Stimulated activated naive B cell treated with anti-CD40 and anti-IgM and Interleukin-4, amounts not matched to agents 10 μg/mL and 1 μg/mL and 100 μg/mL, for 72 hours (primary cell): ENCODE measurements at regions not wholly inside any gene's neighbourhood (a gene's known extent, or its start where the extent isn't known, plus 50 kb on each side); places are given as distances from the start of the nearest gene placed in this dataset.

Experiments
- ATAC-seq, 2 donors: fragments of 150-1000 bp; cut with Tn5 transposase; replicated peaks; 2 replicates each; pipeline ENCODE4 v1.10.0; 2021; ENCODE audit warnings: moderate library complexity in 1 of 2
- DNase-seq: peaks from one replicate; pipeline ENCODE4 v3.0.0; 2021
- H3K27ac Mint-ChIP-seq: one replicate; pipeline ENCODE4 v1.8.0; 2022; ENCODE audit warnings: mild to moderate bottlenecking, mixed read lengths
- H3K27me3 Mint-ChIP-seq, 2 donors: one replicate each; pipeline ENCODE4 v1.8.0; 2022; ENCODE audit warnings: mixed read lengths in 2 of 2
- H3K36me3 Mint-ChIP-seq, 2 donors: one replicate each; pipeline ENCODE4 v1.8.0; 2022; ENCODE audit warnings: mixed read lengths in 2 of 2, mild to moderate bottlenecking in 1 of 2
- H3K4me1 Mint-ChIP-seq, 2 donors: one replicate each; pipeline ENCODE4 v1.8.0; 2022; ENCODE audit warnings: mixed read lengths in 2 of 2, mild to moderate bottlenecking in 1 of 2
- H3K4me3 Mint-ChIP-seq, 2 donors: one replicate each; pipeline ENCODE4 v1.8.0; 2022; ENCODE audit warnings: mild to moderate bottlenecking in 2 of 2, mixed read lengths in 2 of 2, moderate library complexity in 1 of 2
- H3K9me3 Mint-ChIP-seq, 2 donors: one replicate each; pipeline ENCODE4 v1.8.0; 2022; ENCODE audit warnings: mixed read lengths in 2 of 2, mild to moderate bottlenecking in 1 of 2

DNA sequence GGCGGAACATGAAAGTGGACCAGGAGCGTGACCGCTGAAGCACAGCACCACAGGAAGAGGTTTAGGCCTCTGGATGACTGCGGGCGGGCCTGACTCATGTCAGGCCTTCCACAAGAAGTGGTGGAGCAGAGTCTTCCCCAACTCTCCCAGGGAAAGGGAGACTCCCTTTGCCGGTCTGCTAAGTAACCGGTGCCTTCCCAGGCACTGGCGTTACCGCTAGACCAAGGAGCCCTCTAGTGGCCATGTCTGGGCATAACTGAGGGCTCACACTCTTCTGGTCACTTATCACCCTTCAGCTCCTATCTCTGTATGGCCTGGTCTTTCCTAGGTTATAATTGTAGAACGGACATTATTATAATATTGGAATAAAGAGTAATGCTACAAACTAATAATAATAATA is 1931.9 kb downstream of the TP53TG3F start:
- no peaks in the 10 kb centered on the region for H3K27me3 Mint-ChIP-seq
- DNase-seq, result peak; percentile 3
- ATAC-seq, result peak in 1 of 2 donors; percentile 53
- peaks cover 6 to 9% of the 10 kb centered on the region in 2 donors for H3K9me3 Mint-ChIP-seq
- no peak overlapping the region for H3K27ac Mint-ChIP-seq
- H3K36me3 Mint-ChIP-seq, result no peaks in the 10 kb centered on the region
- H3K4me3 Mint-ChIP-seq, result no peak overlapping the region
- no peaks in the 10 kb centered on the region for H3K4me1 Mint-ChIP-seq

GRCh38 chr16:35398180-35398579 is 1938.8 kb downstream of the TP53TG3F start:
- ATAC-seq, result no peak

DNA sequence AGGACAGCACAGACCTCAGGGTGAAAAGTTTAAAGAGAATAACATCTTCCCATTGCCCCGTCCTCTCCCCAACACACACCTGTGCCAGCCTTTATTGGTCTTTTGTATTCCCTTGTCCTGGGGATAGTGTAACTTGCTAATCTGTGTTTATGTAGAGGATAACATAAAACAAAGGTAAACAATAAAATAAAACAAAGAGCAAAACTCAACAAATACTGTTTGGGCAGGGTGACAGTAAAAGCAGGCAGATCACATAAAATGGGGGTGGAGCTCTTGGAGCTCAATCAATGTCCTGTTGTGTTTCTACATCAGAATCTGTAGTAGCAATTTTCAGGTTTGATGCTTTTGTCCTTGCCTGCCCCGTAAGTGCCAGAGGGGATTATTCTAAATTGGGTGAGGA is 1939.7 kb downstream of the TP53TG3F start:
- H3K9me3 Mint-ChIP-seq, result peaks cover 7 to 9% of the 10 kb centered on the region in 2 donors

More at GRCh38 chr16:35398180-35398579, 1938.8 kb downstream of the TP53TG3F start:
- Mint-ChIP-seq H3K27me3 (no peaks in the 10 kb centered on the region), H3K4me3 (no peak overlapping the region), H3K9me3 (peaks cover 7 to 11% of the 10 kb centered on the region in 2 donors), H3K4me1 (no peaks in the 10 kb centered on the region), H3K36me3 (no peaks in the 10 kb centered on the region), H3K27ac (no peak overlapping the region)
- no peak for DNase-seq

GRCh38 chr16:35404273-35404672 is 1944.9 kb downstream of the TP53TG3F start:
- H3K36me3 Mint-ChIP-seq, result no peaks in the 10 kb centered on the region
- no peaks in the 10 kb centered on the region for H3K27me3 Mint-ChIP-seq
- H3K4me1 Mint-ChIP-seq, result no peaks in the 10 kb centered on the region
- DNase-seq, result no peak
- no peak for ATAC-seq
- H3K4me3 Mint-ChIP-seq, result no peak overlapping the region
- H3K9me3 Mint-ChIP-seq, result peaks cover 7 to 16% of the 10 kb centered on the region in 2 donors
- H3K27ac Mint-ChIP-seq, result no peak overlapping the region

More for the DNA sequence above, 1939.7 kb downstream of the TP53TG3F start:
- no peak for DNase-seq
- no peak for ATAC-seq
- no peaks in the 10 kb centered on the region for H3K4me1 Mint-ChIP-seq
- H3K27me3 Mint-ChIP-seq, result no peaks in the 10 kb centered on the region
- no peak overlapping the region for H3K4me3 Mint-ChIP-seq
- no peaks in the 10 kb centered on the region for H3K36me3 Mint-ChIP-seq
- no peak overlapping the region for H3K27ac Mint-ChIP-seq

GRCh38 chr16:35405526-35405925 is 1946.1 kb downstream of the TP53TG3F start:
- no peak overlapping the region for H3K4me3 Mint-ChIP-seq
- H3K9me3 Mint-ChIP-seq, result peaks cover 7 to 12% of the 10 kb centered on the region in 2 donors
- no peaks in the 10 kb centered on the region for H3K27me3 Mint-ChIP-seq
- DNase-seq (no peak), ATAC-seq (no peak)
- H3K4me1 Mint-ChIP-seq, result no peaks in the 10 kb centered on the region
- no peaks in the 10 kb centered on the region for H3K36me3 Mint-ChIP-seq
- H3K27ac Mint-ChIP-seq, result no peak overlapping the region

- Mint-ChIP-seq H3K36me3 (no peaks in the 10 kb centered on the region), H3K27me3 (no peaks in the 10 kb centered on the region), H3K27ac (no peak overlapping the region), H3K9me3 (peaks cover 12% of the 10 kb centered on the region in 2 donors), H3K4me1 (no peaks in the 10 kb centered on the region), H3K4me3 (no peak overlapping the region)
- ATAC-seq (no peak), DNase-seq (no peak)
Measured at GRCh38 chr16:35409503-35409902, 1950.1 kb downstream of the TP53TG3F start.

GRCh38 chr16:35410438-35410837 is 1951.0 kb downstream of the TP53TG3F start:
- H3K4me1 Mint-ChIP-seq, result no peaks in the 10 kb centered on the region
- no peak overlapping the region for H3K27ac Mint-ChIP-seq
- no peaks in the 10 kb centered on the region for H3K36me3 Mint-ChIP-seq
- H3K4me3 Mint-ChIP-seq, result no peak overlapping the region
- no peaks in the 10 kb centered on the region for H3K27me3 Mint-ChIP-seq
- peaks cover 15 to 16% of the 10 kb centered on the region in 2 donors for H3K9me3 Mint-ChIP-seq
- no peak for DNase-seq
- ATAC-seq, result no peak

- H3K27me3 Mint-ChIP-seq, result no peaks in the 10 kb centered on the region
Measured at GRCh38 chr16:35411156-35411555, 1951.7 kb downstream of the TP53TG3F start.

GRCh38 chr16:35414139-35414538 is 1954.7 kb downstream of the TP53TG3F start:
- no peaks in the 10 kb centered on the region for H3K27me3 Mint-ChIP-seq
- no peak for DNase-seq
- ATAC-seq, result no peak

More at GRCh38 chr16:35411156-35411555, 1951.7 kb downstream of the TP53TG3F start:
- H3K4me1 Mint-ChIP-seq, result no peaks in the 10 kb centered on the region
- DNase-seq (no peak), ATAC-seq (no peak)
- peaks cover 16% of the 10 kb centered on the region in 2 donors for H3K9me3 Mint-ChIP-seq
- H3K4me3 Mint-ChIP-seq, result no peak overlapping the region
- H3K27ac Mint-ChIP-seq, result no peak overlapping the region
- H3K36me3 Mint-ChIP-seq, result no peaks in the 10 kb centered on the region

DNA sequence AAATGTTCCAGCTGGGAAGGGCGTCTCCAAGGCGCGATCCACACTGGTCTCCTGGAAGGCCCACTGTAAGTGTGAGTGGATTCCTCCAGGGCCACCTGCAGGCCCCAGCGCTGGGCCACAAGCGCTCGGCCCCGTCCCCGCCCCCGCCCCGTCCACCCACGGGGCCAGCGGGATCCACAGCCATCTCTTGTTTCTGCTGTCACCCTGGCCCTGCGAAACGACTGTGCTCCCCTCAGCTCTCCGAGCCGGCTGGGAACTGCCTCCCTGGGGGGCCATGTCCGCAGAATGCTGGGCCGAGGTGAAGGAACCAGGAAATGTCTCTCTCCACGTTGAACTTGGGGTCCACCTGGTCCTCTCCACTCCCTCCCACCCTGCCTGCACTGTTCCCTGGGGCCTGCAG is 1955.2 kb downstream of the TP53TG3F start:
- ATAC-seq, result no peak
- Mint-ChIP-seq H3K9me3 (peaks cover 10 to 19% of the 10 kb centered on the region in 2 donors), H3K27me3 (no peaks in the 10 kb centered on the region), H3K27ac (no peak overlapping the region), H3K4me1 (no peaks in the 10 kb centered on the region), H3K36me3 (no peaks in the 10 kb centered on the region), H3K4me3 (no peak overlapping the region)
- no peak for DNase-seq

More at GRCh38 chr16:35414139-35414538, 1954.7 kb downstream of the TP53TG3F start:
- Mint-ChIP-seq H3K4me3 (no peak overlapping the region), H3K36me3 (no peaks in the 10 kb centered on the region), H3K4me1 (no peaks in the 10 kb centered on the region), H3K27ac (no peak overlapping the region), H3K9me3 (peaks cover 9 to 18% of the 10 kb centered on the region in 2 donors)

- H3K4me1 Mint-ChIP-seq, result no peaks in the 10 kb centered on the region
- no peak overlapping the region for H3K4me3 Mint-ChIP-seq
- no peak overlapping the region for H3K27ac Mint-ChIP-seq
- H3K27me3 Mint-ChIP-seq, result no peaks in the 10 kb centered on the region
- H3K9me3 Mint-ChIP-seq, result peaks cover 3 to 15% of the 10 kb centered on the region in 2 donors
- DNase-seq, result no peak
- no peaks in the 10 kb centered on the region for H3K36me3 Mint-ChIP-seq
- no peak for ATAC-seq
Measured at GRCh38 chr16:35425270-35425669, 1965.9 kb downstream of the TP53TG3F start.

GRCh38 chr16:35431829-35432663 is 1972.6 kb downstream of the TP53TG3F start:
- peak; percentile 44 to 46 for ATAC-seq
- Mint-ChIP-seq H3K4me1 (no peaks in the 10 kb centered on the region), H3K4me3 (no peak overlapping the region), H3K27me3 (no peaks in the 10 kb centered on the region), H3K27ac (no peak overlapping the region), H3K9me3 (peaks cover 4 to 16% of the 10 kb centered on the region in 2 donors), H3K36me3 (no peaks in the 10 kb centered on the region)
- no peak for DNase-seq

- no peak overlapping the region for H3K27ac Mint-ChIP-seq
- no peaks in the 10 kb centered on the region for H3K4me1 Mint-ChIP-seq
- no peaks in the 10 kb centered on the region for H3K27me3 Mint-ChIP-seq
- no peak overlapping the region for H3K4me3 Mint-ChIP-seq
- DNase-seq (no peak), ATAC-seq (no peak)
- no peaks in the 10 kb centered on the region for H3K36me3 Mint-ChIP-seq
- H3K9me3 Mint-ChIP-seq, result peaks cover 4 to 22% of the 10 kb centered on the region in 2 donors
Measured at GRCh38 chr16:35440875-35441274, 1981.5 kb downstream of the TP53TG3F start.

- no peak for DNase-seq
- Mint-ChIP-seq H3K27ac (no peak overlapping the region), H3K36me3 (peaks cover 0 to 3% of the 10 kb centered on the region in 2 donors), H3K9me3 (peaks cover 24 to 35% of the 10 kb centered on the region in 2 donors), H3K4me1 (no peaks in the 10 kb centered on the region), H3K27me3 (no peaks in the 10 kb centered on the region), H3K4me3 (no peak overlapping the region)
- no peak for ATAC-seq
Measured at GRCh38 chr16:35447010-35447558, 1987.7 kb downstream of the TP53TG3F start.

DNA sequence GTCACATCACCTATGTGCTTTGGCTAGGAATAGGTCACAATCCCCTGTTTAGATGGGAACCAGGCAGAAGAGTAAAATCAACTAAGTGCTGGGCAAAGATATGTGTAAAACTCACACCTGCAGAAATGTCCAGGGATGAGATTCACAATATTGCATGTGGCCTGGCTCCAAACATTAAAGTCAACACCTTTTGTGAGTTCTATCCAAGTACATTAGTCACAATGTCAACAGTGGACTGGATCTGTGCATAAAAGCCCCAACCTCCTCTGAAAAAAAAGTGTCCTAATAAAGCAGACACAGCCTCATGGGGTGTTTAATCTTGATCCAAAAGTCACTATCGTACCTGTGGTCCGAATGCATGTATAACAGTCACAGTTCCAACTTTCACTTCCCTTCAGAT is 1990.3 kb downstream of the TP53TG3F start:
- ATAC-seq (no peak), DNase-seq (no peak)
- Mint-ChIP-seq H3K36me3 (peaks cover 0 to 3% of the 10 kb centered on the region in 2 donors), H3K27me3 (no peaks in the 10 kb centered on the region), H3K9me3 (peaks cover 28 to 31% of the 10 kb centered on the region in 2 donors), H3K4me1 (no peaks in the 10 kb centered on the region), H3K4me3 (no peak overlapping the region), H3K27ac (no peak overlapping the region)
